DND-41 (cell line): ENCODE measurements at regions not wholly inside any gene's neighbourhood (a gene's known extent, or its start where the extent isn't known, plus 50 kb on each side); places are given as distances from the start of the nearest gene placed in this dataset.

Source experiments
- CTCF ChIP-seq: IDR thresholded peaks from 2 replicates; pipeline ENCODE4 v1.5.1; 2012; ENCODE audit warnings: borderline replicate concordance, low read length, moderate library complexity, mild to moderate bottlenecking; ENCODE audit not compliant: poor library complexity, severe bottlenecking; ENCODE audit errors: extremely low read depth
- EZH2 ChIP-seq: IDR thresholded peaks from 3 replicates; pipeline ENCODE4 v1.6.1; 2012; ENCODE audit warnings: borderline replicate concordance, low read depth, mild to moderate bottlenecking, moderate library complexity, low read length, inconsistent platforms; ENCODE audit not compliant: severe bottlenecking

- no peak for TF ChIP-seq CTCF
- no peak for TF ChIP-seq EZH2
Measured at GRCh38 chr6:3665608-3666007, 85.9 kb downstream of the PXDC1 start.
